H1 (cell line): ENCODE measurements at regions not wholly inside any gene's neighbourhood (a gene's known extent, or its start where the extent isn't known, plus 50 kb on each side); places are given as distances from the start of the nearest gene placed in this dataset.

Experiments used
- CTCF ChIA-PET: fragments of 300-600 bp; sonication (Branson Sonifier 250); formaldehyde crosslinking; loops from one replicate; lab custom pipeline; 2021; ENCODE audit not compliant: partially characterized antibody; lab: Charles Lee
- POLR2A ChIA-PET: fragments of 300-600 bp; sonication (Branson Sonifier 250); formaldehyde crosslinking; loops from one replicate; lab custom pipeline; 2021; ENCODE audit warnings: inconsistent platforms; ENCODE audit not compliant: partially characterized antibody; lab: Charles Lee
- DNase-seq, 2 experiments: peaks; one replicate each; pipeline versions ENCODE4 v3.0.0 to v3.0.0-alpha.2; 2010 to 2022; ENCODE audit warnings: low spot score in 2 of 2, low read depth in 1 of 2, mixed read lengths in 1 of 2
- FAIRE-seq: peaks from 2 replicates; lab custom pipeline; 2011; peaks lifted over from hg19 to GRCh38; lab: Jason Lieb, UNC
- H2AFZ ChIP-seq: 2 replicates; pipeline ENCODE4 v1.8.1; 2012; ENCODE audit warnings: low read length, inconsistent platforms
- H2AK5ac ChIP-seq: 2 replicates; pipeline ENCODE4 v1.6.1; 2013; ENCODE audit warnings: low read depth, low read length
- H2BK120ac ChIP-seq: replicated peaks from 2 replicates; pipeline ENCODE3; 2013; ENCODE audit warnings: low read depth, low read length, inconsistent platforms
- H2BK12ac ChIP-seq: 2 replicates; pipeline ENCODE4 v1.6.1; 2013; ENCODE audit warnings: low read depth, low read length
- H2BK15ac ChIP-seq: 2 replicates; pipeline ENCODE4 v1.6.1; 2013; ENCODE audit warnings: low read length
- H2BK20ac ChIP-seq: 2 replicates; pipeline ENCODE4 v1.6.1; 2013; ENCODE audit warnings: low read length
- H2BK5ac ChIP-seq: 2 replicates; pipeline ENCODE4 v1.6.1; 2013; ENCODE audit warnings: low read depth, low read length
- H3K14ac ChIP-seq: 2 replicates; pipeline ENCODE4 v1.6.1; 2013; ENCODE audit warnings: inconsistent platforms; ENCODE audit not compliant: insufficient read length
- H3K18ac ChIP-seq: 2 replicates; pipeline ENCODE4 v1.6.1; 2013; ENCODE audit warnings: low read length; ENCODE audit errors: extremely low read depth
- H3K23ac ChIP-seq: 2 replicates; pipeline ENCODE4 v1.6.1; 2013; ENCODE audit warnings: inconsistent platforms; ENCODE audit not compliant: insufficient read length
- H3K23me2 ChIP-seq: 2 replicates; pipeline ENCODE4 v1.6.1; 2013; ENCODE audit warnings: low read depth, low read length
- H3K27ac ChIP-seq: 2 replicates; pipeline ENCODE4 v1.6.1; 2011; ENCODE audit warnings: low read depth, low read length, inconsistent platforms
- H3K27me3 ChIP-seq, 4 experiments: replicated peaks in 1 of 4; 1 replicate in 1 of 4; 2 replicates in 3 of 4; pipeline versions ENCODE4 v1.6.1 to v1.8.1; 2011 to 2013; ENCODE audit warnings: low read length in 3 of 4, mild to moderate bottlenecking in 3 of 4, inconsistent platforms in 2 of 4, mixed read lengths in 2 of 4, moderate library complexity in 1 of 4; ENCODE audit not compliant: control insufficient read depth in 3 of 4, insufficient read depth in 3 of 4; ENCODE audit errors: extremely low read depth in 1 of 4
- H3K36me3 ChIP-seq, 4 experiments: 2 replicates each; pipeline versions ENCODE4 v1.6.1 to v1.8.1; 2011 to 2013; ENCODE audit warnings: mild to moderate bottlenecking in 4 of 4, low read length in 3 of 4, moderate library complexity in 2 of 4, control low read depth in 1 of 4, inconsistent platforms in 1 of 4; ENCODE audit not compliant: insufficient read depth in 4 of 4, control insufficient read depth in 2 of 4
- H3K4ac ChIP-seq: replicated peaks from 2 replicates; pipeline ENCODE3; 2013; ENCODE audit warnings: low read length, low read depth, mixed read lengths, inconsistent platforms; ENCODE audit not compliant: insufficient read length
- H3K4me1 ChIP-seq, 4 experiments: replicated peaks in 1 of 4; 1 replicate in 1 of 4; 2 replicates in 3 of 4; pipeline versions ENCODE4 v1.6.1 to v1.8.1; 2011 to 2013; ENCODE audit warnings: low read length in 3 of 4, inconsistent platforms in 2 of 4, mixed read lengths in 1 of 4; ENCODE audit not compliant: insufficient read depth in 4 of 4, control insufficient read depth in 3 of 4
- H3K4me2 ChIP-seq, 2 experiments: 2 replicates each; pipeline versions ENCODE4 v1.6.1 to v1.8.1; 2011 to 2013; ENCODE audit warnings: low read depth in 2 of 2, low read length in 2 of 2, control low read depth in 1 of 2, inconsistent platforms in 1 of 2, mild to moderate bottlenecking in 1 of 2; ENCODE audit not compliant: insufficient read depth in 1 of 2
- H3K4me3 ChIP-seq, 4 experiments: fragments of 200-600, 300-600 bp in 1 of 4; sonication (generic), shearing (Covaris generic), sonication (Bioruptor Twin) in 1 of 4; 2 replicates each; pipeline versions ENCODE4 v1.5.1 to v1.8.1; 2011 to 2016; ENCODE audit warnings: low read length in 4 of 4, low read depth in 3 of 4, control low read depth in 2 of 4, inconsistent platforms in 2 of 4, mild to moderate bottlenecking in 2 of 4, mixed read lengths in 1 of 4, moderate library complexity in 1 of 4; ENCODE audit not compliant: insufficient read depth in 2 of 4; ENCODE audit errors: extremely low read depth in 1 of 4
- H3K56ac ChIP-seq: replicated peaks from 2 replicates; pipeline ENCODE3; 2013; ENCODE audit warnings: low read depth, mild to moderate bottlenecking, mixed read lengths, low read length, inconsistent platforms; ENCODE audit not compliant: insufficient read length
- H3K79me1 ChIP-seq: 2 replicates; pipeline ENCODE4 v1.6.1; 2013; ENCODE audit warnings: low read depth, low read length, control low read depth
- H3K79me2 ChIP-seq, 2 experiments: 2 replicates each; pipeline versions ENCODE4 v1.6.1 to v1.8.1; 2012 to 2013; ENCODE audit warnings: low read length in 2 of 2, mild to moderate bottlenecking in 2 of 2, inconsistent platforms in 1 of 2; ENCODE audit not compliant: insufficient read depth in 2 of 2, control insufficient read depth in 1 of 2
- H3K9ac ChIP-seq, 4 experiments: replicated peaks in 1 of 4; 1 replicate in 1 of 4; 2 replicates in 3 of 4; pipeline versions ENCODE4 v1.6.1 to v1.8.1; 2011 to 2013; ENCODE audit warnings: low read depth in 3 of 4, low read length in 3 of 4, control low read depth in 2 of 4, mild to moderate bottlenecking in 2 of 4, moderate library complexity in 2 of 4, inconsistent platforms in 1 of 4; ENCODE audit errors: extremely low read depth in 1 of 4
- H3K9me3 ChIP-seq, 2 experiments: 2 replicates each; pipeline versions ENCODE4 v1.6.1 to v1.8.1; 2012 to 2013; ENCODE audit warnings: mild to moderate bottlenecking in 2 of 2, moderate library complexity in 2 of 2, control low read depth in 1 of 2, inconsistent platforms in 1 of 2, low read depth in 1 of 2, low read length in 1 of 2, mixed read lengths in 1 of 2; ENCODE audit not compliant: insufficient read depth in 2 of 2
- H4K20me1 ChIP-seq, 2 experiments: replicated peaks in 1 of 2; 2 replicates each; pipeline versions ENCODE3 to v1.8.1; 2011 to 2013; ENCODE audit warnings: inconsistent platforms in 2 of 2, low read length in 2 of 2, mild to moderate bottlenecking in 1 of 2; ENCODE audit not compliant: insufficient read depth in 2 of 2, control insufficient read depth in 1 of 2
- H4K5ac ChIP-seq: 2 replicates; pipeline ENCODE4 v1.6.1; 2013; ENCODE audit warnings: low read length, low read depth, mixed read lengths, inconsistent platforms; ENCODE audit not compliant: insufficient read length
- H4K8ac ChIP-seq: 2 replicates; pipeline ENCODE4 v1.8.0; 2013; ENCODE audit warnings: mild to moderate bottlenecking, moderate library complexity, low read length, inconsistent platforms; ENCODE audit not compliant: insufficient read depth; ENCODE audit errors: extremely low read depth
- H4K91ac ChIP-seq: replicated peaks from 2 replicates; pipeline ENCODE3; 2013; ENCODE audit warnings: low read length, mixed read lengths, inconsistent platforms; ENCODE audit not compliant: insufficient read length
- CREB1 ChIP-seq: IDR thresholded peaks from 2 replicates; pipeline ENCODE4 v1.6.1; 2012; ENCODE audit warnings: inconsistent platforms
- SIRT6 ChIP-seq: IDR thresholded peaks from one replicate; pipeline ENCODE4 v1.7.1; 2012; ENCODE audit warnings: low read length, inconsistent platforms
- TAF1 ChIP-seq: IDR thresholded peaks from 2 replicates; pipeline ENCODE4 v1.6.1; 2011; ENCODE audit warnings: mild to moderate bottlenecking, low read depth, low read length
- WGBS, 2 experiments: shearing (Covaris generic) in 1 of 2; methylation state at CpG; one replicate each; pipeline versions ENCODE4 v1.1.6 to v1.1.7; 2013 to 2015; ENCODE audit warnings: low lambda C conversion rate in 2 of 2, mixed read lengths in 2 of 2, inconsistent platforms in 1 of 2, low coverage in 1 of 2, missing lambda C conversion rate in 1 of 2; ENCODE audit not compliant: insufficient replicate concordance in 2 of 2, insufficient coverage in 1 of 2, insufficient read length in 1 of 2; ENCODE audit errors: extremely low coverage in 1 of 2, missing lambda C conversion rate in 1 of 2; 5-methylcytosine and 5-hydroxymethylcytosine counted together

DNA sequence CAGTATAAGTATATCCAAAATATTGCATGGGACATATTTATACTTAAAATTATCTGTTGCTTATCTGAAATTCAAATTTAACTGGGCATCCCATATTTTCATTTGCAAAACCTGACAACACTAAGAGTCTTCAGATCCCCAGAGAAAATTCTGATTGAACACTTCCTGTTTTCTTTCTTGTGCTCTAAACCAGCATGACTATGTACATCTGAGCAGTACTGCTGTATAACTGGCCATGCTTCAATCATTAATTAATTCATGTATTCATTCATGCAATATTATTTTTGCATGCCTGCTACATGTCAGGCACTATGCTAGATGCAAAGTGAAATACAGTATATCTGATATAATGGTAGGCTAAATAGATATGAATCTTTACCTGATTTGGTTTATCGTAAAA, 461.2 kb downstream of the TLR4 start:
- no peak overlapping the region for H3K18ac ChIP-seq
- H3K79me2 ChIP-seq = no peaks in the 10 kb centered on the region
- H3K56ac ChIP-seq = no peak overlapping the region
- no peak overlapping the region for H4K8ac ChIP-seq
- H3K27me3 ChIP-seq = no peaks in the 10 kb centered on the region
- DNase-seq (no peak), FAIRE-seq (no peak)
- H3K14ac ChIP-seq = no peak overlapping the region
- peaks cover 0 to 2% (median 0%) of the 10 kb centered on the region in 4 experiments; a peak in 1 of 7 replicates for H3K4me1 ChIP-seq
- no peaks in the 10 kb centered on the region for H3K23me2 ChIP-seq
- no peak overlapping the region for H3K23ac ChIP-seq
- H2BK15ac ChIP-seq = no peak overlapping the region
- no peak overlapping the region for H3K4me2 ChIP-seq
- H2AK5ac ChIP-seq = no peak overlapping the region
- ChIA-PET CTCF (no interaction called here), POLR2A (no interaction called here)
- 81% methylated on average over 1 of the region's 1 CpG; no CpG with 5 or more reads in 1 of the 2 experiments for WGBS, 2 experiments
- no peaks in the 10 kb centered on the region for H3K79me1 ChIP-seq
- H4K20me1 ChIP-seq = no peaks in the 10 kb centered on the region
- H3K27ac ChIP-seq = no peak overlapping the region
- H2AFZ ChIP-seq = no peak overlapping the region
- H4K5ac ChIP-seq = no peak overlapping the region
- no peak overlapping the region for H2BK20ac ChIP-seq
- H3K36me3 ChIP-seq = no peaks in the 10 kb centered on the region
- no peak overlapping the region for H2BK120ac ChIP-seq
- no peak overlapping the region for H3K4ac ChIP-seq
- no peak overlapping the region for H3K9ac ChIP-seq
- no peak for TF ChIP-seq CREB1
- no peak for TF ChIP-seq SIRT6
- TF ChIP-seq TAF1 = no peak
- no peaks in the 10 kb centered on the region for H3K9me3 ChIP-seq
- no peak overlapping the region for H3K4me3 ChIP-seq
- H4K91ac ChIP-seq = no peak overlapping the region
- no peak overlapping the region for H2BK12ac ChIP-seq
- no peak overlapping the region for H2BK5ac ChIP-seq
